DMS53 treated with DMSO at 0.1 percent for 48 hours (cell line): ENCODE measurements at regions not wholly inside any gene's neighbourhood (a gene's known extent, or its start where the extent isn't known, plus 50 kb on each side); places are given as distances from the start of the nearest gene placed in this dataset.

Experiments used
- DNase-seq: peaks from one replicate; lab custom pipeline; 2025; ENCODE audit not compliant: unreplicated experiment; lab: John Stamatoyannopoulos, UW

- no peak for DNase-seq
Measured at GRCh38 chr2:195021711-195022507, 635.1 kb upstream of the SLC39A10 start.

GRCh38 chr2:195018462-195018861 is 638.6 kb upstream of the SLC39A10 start:
- no peak for DNase-seq

GRCh38 chr2:195017890-195018289 is 639.1 kb upstream of the SLC39A10 start:
- DNase-seq, result peak; percentile 5

- DNase-seq, result no peak
Measured at GRCh38 chr2:195016841-195017240, 640.2 kb upstream of the SLC39A10 start.

GRCh38 chr2:195009202-195009601 is 647.8 kb upstream of the SLC39A10 start:
- DNase-seq, result no peak

- DNase-seq, result no peak
Measured at GRCh38 chr2:195006856-195007255, 650.2 kb upstream of the SLC39A10 start.

- no peak for DNase-seq
Measured at GRCh38 chr2:195003881-195004471, 653.0 kb upstream of the SLC39A10 start.

GRCh38 chr2:195001924-195002323 is 655.1 kb upstream of the SLC39A10 start:
- DNase-seq, result no peak

GRCh38 chr2:194999771-195000170 is 657.3 kb upstream of the SLC39A10 start:
- DNase-seq, result no peak

GRCh38 chr2:194992648-194993047 is 664.4 kb upstream of the SLC39A10 start:
- no peak for DNase-seq

- no peak for DNase-seq
Measured at GRCh38 chr2:194985258-194985657, 671.8 kb upstream of the SLC39A10 start.

- no peak for DNase-seq
Measured at GRCh38 chr2:194962254-194962653, 694.8 kb upstream of the SLC39A10 start.

GRCh38 chr2:194954218-194954617 is 702.8 kb upstream of the SLC39A10 start:
- DNase-seq, result no peak

- DNase-seq, result no peak
Measured at GRCh38 chr2:194946826-194947225, 710.2 kb upstream of the SLC39A10 start.

- no peak for DNase-seq
Measured at GRCh38 chr2:194938066-194938465, 719.0 kb upstream of the SLC39A10 start.

GRCh38 chr2:194927489-194927888 is 729.5 kb upstream of the SLC39A10 start:
- DNase-seq, result no peak

GRCh38 chr2:194926873-194927272 is 730.2 kb upstream of the SLC39A10 start:
- DNase-seq, result no peak

- DNase-seq, result no peak
Measured at GRCh38 chr2:194925742-194926141, 731.3 kb upstream of the SLC39A10 start.

GRCh38 chr2:194917519-194917918 is 739.5 kb upstream of the SLC39A10 start:
- DNase-seq, result no peak

GRCh38 chr2:194915485-194915884 is 741.5 kb upstream of the SLC39A10 start:
- no peak for DNase-seq

GRCh38 chr2:194907569-194907968 is 749.5 kb upstream of the SLC39A10 start:
- no peak for DNase-seq

GRCh38 chr2:194896871-194897270 is 760.2 kb upstream of the SLC39A10 start:
- no peak for DNase-seq

GRCh38 chr2:194883711-194884110 is 773.3 kb upstream of the SLC39A10 start:
- DNase-seq, result no peak
